Adrenal gland (tissue), 5 donors: ENCODE measurements at regions not wholly inside any gene's neighbourhood (a gene's known extent, or its start where the extent isn't known, plus 50 kb on each side); places are given as distances from the start of the nearest gene placed in this dataset.
"Not testable (repeated sequence)": the region's sequence is repeated elsewhere in the genome, so short reads cannot be mapped to it uniquely, and the experiment has no call there.

Experiments
- POLR2A ChIP-seq, 2 donors: fragments of 450-650 bp; IDR thresholded peaks; one replicate each; pipeline ENCODE4 v1.6.1; 2017; ENCODE audit warnings: antibody characterized with exemption in 2 of 2, mild to moderate bottlenecking in 2 of 2, moderate library complexity in 1 of 2
- TF ChIP-seq, protein P1 (sequence below), 6 experiments: fragments of 450-650 bp in 4 of 6; fragments of 200-600 bp in 2 of 6; sonication (generic) in 1 of 6; IDR thresholded peaks; 1 replicate in 5 of 6; 2 replicates in 1 of 6; pipeline versions ENCODE4 v1.5.1 to v1.8.0; 2016 to 2021; ENCODE audit warnings: antibody characterized with exemption in 6 of 6, mild to moderate bottlenecking in 2 of 6, moderate library complexity in 1 of 6
- donor health status: DM: no; HTN: no; CAD: no.

DNA sequence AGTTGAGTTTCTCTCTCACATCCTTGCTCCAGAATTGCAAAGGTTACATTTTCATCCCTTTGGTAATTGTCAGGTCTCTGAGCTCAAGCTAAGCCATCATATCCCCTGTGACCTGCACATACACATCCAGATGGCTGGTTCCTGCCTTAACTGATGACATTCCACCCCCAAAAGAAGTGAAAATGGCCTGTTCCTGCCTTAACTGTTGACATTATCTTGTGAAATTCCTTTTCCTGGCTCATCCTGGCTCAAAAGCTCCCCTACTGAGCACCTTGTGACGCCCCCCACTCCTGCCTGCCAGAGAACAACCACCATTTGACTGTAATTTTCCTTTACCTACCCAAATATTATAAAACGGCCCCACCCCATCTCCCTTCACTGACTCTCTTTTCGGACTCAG is 231.4 kb upstream of the ISX start:
- TF ChIP-seq, protein P1, sequence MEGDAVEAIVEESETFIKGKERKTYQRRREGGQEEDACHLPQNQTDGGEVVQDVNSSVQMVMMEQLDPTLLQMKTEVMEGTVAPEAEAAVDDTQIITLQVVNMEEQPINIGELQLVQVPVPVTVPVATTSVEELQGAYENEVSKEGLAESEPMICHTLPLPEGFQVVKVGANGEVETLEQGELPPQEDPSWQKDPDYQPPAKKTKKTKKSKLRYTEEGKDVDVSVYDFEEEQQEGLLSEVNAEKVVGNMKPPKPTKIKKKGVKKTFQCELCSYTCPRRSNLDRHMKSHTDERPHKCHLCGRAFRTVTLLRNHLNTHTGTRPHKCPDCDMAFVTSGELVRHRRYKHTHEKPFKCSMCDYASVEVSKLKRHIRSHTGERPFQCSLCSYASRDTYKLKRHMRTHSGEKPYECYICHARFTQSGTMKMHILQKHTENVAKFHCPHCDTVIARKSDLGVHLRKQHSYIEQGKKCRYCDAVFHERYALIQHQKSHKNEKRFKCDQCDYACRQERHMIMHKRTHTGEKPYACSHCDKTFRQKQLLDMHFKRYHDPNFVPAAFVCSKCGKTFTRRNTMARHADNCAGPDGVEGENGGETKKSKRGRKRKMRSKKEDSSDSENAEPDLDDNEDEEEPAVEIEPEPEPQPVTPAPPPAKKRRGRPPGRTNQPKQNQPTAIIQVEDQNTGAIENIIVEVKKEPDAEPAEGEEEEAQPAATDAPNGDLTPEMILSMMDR (IDR thresholded peaks at IDR 0.05): not testable (repeated sequence)
- not testable (repeated sequence) for TF ChIP-seq POLR2A (IDR thresholded peaks at IDR 0.05)
